Kidney tubule cell (primary cell): ENCODE measurements at regions not wholly inside any gene's neighbourhood (a gene's known extent, or its start where the extent isn't known, plus 50 kb on each side); places are given as distances from the start of the nearest gene placed in this dataset.
A peak's percentile ranks its signal among the peaks of the same experiment; 100 is the strongest.
"Not testable (repeated sequence)": the region's sequence is repeated elsewhere in the genome, so short reads cannot be mapped to it uniquely, and the experiment has no call there.

Experiments
- DNase-seq: peaks from one replicate; pipeline ENCODE4 v3.0.0-alpha.2; 2018; ENCODE audit warnings: low spot score

DNA sequence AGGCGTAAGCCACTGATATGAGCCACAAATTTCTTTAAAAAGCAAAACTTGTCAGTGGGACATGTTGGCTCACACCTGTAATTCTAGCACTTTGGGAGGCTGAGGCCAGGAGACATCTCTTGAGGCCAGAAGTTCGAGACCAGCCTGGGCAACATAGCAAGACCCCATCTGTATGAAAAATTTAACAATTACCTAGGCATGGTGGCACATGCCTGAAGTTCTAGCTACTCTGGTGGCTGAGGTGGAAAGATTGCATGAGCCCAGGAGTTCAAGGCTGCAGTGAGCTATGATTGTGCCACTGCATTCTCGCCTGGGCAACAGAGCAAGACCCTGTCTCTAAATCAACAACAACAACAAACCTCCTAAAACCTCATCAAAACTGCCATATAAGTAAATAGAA is 147.6 kb upstream of the BARHL2 start:
- no peak for DNase-seq

DNA sequence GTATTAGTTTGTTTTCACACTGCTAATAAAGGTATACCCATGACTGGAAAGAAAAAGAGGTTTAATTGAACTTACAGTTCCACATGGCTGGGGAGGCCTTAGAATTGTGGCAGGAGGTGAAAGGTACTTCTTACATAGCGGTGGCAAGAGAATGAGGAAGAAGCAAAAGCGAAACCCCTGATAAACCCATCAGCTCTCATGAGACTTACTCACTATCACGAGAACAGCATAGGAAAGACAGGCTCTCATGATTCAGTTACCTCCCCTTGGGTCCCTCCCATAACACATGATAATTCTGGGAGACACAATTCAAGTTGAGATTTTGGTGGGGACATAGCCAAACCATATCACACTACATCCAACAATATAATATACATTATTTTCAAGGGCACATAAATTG is 145.7 kb upstream of the BARHL2 start:
- no peak for DNase-seq

DNA sequence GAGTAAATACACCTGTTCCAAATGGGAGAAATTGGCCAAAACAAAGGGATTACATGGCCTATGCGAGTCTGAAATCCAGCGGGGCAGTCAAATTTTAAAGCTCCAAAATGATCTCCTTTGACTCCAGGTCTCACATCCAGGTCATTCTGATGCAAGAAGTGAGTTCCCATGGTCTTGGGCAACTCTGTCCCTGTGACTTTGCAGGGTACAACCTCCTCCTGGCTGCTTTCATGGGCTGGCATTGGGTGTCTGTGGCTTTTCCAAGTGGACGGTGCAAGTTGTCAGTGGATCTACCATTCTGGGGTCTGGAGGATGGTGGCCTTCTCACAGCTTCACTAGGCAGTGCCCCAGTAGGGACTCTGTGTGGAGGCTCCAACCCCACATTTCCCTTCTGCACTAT is 144.3 kb upstream of the BARHL2 start:
- DNase-seq = not testable (repeated sequence)

DNA sequence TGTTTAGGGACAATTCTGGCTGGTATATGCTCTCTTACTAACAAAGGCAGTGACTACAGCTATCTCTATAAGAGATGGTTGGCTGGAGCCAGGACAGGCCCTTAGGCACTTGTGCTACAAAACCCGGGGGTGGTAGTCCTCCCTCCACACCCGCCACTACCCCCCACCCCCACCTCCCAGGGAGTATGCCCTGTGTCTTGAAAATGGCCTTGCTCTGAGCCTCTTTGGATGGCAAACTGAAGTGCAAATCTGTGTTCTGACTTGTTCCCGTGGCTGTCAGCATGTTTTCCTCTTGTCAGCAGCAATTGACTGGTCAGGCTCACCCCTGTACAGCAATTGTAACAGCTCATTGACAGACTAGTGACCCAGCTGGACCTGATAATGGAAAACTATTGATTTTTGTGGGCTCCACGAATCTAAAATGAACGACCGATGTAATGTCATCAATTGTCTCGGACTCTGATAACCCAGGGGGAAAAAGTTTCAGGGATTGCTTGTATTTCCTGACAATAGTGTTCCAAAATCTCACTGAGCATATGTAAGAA is 139.4 kb upstream of the BARHL2 start:
- no peak for DNase-seq

DNA sequence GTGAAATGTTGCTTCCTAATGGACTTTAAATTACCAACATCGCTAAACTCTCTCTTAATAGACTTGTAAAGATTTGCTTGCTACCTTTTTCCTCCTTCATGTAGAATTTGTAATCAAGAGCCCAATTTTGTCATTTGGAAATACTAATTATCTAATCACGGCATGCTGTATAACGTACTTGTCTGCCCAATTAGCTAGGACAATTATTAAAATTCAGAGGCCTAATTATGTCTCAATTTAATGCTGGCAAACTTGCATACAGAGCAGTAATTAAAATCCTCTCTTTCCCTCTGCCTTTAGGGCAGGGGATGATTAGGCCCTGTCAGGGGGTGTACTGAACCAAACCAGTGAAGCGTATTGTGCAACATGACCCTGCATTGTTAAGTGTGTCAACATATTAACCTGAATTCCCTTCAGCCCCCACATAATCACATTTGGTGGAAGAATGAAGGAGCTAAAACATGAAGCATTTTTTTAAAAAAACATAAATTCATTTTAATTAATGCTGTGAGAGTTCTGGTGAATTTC is 137.4 kb upstream of the BARHL2 start:
- no peak for DNase-seq

DNA sequence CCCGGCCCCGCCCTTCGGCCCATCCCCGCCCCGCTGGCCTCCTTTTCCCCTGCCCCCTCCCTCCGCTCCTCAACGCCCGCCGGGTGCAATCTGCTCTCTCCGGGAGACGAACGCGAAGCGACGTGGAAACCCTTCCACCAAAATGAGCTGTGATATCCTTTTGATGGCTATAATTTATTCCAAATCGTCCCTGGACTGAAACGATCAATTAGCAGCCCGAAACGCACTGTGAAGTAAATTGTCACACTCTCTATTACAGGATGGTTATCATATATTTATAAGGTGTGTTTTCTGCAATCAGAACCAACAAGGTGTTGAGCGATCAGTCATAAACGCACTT is 134.6 kb upstream of the BARHL2 start:
- no peak for DNase-seq

DNA sequence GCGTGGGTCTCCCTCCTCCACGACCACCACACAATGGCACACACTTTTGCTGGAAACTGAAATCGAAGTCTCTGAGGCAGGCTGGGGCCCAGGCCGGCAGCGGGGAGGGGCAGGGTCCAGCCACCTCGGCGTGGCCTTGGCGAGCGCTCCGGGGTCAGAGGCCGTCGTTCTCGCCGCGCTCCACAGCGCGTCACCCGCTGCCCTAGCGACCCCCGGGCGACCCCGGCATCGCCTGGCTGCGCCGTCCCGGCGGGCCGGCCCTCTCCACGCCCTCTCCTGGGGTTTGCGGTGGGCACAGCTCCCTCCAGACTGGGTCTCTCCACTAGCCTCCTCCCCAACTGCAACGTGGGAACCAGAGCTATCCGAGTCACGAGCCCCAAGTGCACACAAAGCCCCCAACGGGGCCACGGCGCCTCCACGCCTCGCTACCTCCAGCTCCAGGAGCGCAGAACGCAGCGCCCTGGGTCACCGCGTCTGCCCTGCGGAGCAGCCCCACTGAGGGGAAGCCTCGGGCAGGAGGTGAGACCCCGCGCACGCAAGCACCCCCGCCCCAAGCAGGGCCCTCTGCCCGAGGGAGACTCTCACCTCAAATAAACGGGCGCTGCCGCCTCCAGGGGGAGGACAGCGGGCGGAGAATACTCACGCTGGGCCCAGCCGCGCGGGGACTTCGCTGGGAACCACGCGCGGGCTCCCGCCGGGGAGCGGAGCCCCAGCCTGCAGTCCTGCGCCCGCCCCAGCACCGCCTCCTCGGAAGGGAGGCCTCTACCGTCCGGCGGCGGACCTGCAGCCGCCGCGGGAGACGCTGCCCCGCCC is 134.0 kb upstream of the BARHL2 start:
- peak; percentile 75 for DNase-seq

DNA sequence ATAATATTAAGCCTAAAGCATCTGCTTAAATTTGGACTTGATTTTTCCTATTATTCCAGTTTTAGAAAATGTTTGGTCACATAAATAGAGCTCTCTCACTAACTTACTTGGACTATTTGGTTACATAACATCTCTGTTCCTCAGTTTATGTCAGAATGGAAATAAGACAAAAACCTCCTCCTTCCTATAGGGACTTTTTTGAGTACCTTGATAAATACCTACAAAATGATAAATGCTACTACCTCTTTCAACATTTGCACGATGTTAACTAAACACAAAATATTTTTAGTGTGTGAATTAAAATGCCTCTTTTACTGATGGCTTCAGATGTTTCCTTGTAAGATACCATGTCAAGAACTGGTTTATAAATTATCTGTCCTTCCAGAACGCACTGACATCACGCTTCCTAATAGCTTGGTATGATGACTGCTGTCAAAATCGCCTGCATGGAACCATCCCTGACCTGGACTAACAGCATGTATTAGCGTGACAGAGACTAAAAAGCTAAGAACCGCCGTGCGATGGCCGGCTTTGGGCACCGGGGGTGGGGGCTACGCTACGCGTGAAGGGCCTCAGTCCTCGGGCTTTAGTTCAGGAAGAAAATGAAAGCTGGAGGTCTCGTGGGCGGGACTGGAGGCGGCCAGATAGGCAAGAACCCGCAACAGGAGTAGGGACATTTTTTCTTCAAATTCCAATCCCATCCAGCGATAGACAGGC is 133.2 kb upstream of the BARHL2 start:
- no peak for DNase-seq

DNA sequence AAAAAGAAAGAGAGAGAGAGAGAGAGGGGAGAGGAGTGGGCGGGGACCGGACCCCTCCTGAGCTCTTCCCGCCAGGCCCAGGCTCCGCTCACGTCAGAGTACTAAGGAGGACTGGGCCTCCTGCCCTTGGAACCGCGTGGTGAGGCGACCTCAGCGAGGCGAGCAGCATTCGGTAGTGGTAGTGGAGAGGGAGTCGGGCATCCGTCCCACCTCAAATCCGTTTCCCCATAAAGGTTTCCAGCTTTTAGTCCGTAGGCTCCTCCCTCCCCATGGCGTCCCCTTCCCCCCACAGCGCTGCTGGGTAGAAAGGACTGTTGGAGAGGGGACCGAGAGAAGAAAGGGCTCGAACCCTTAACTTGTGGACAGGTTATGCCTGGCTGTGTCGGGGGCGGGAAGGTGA is 124.4 kb upstream of the BARHL2 start:
- no peak for DNase-seq

DNA sequence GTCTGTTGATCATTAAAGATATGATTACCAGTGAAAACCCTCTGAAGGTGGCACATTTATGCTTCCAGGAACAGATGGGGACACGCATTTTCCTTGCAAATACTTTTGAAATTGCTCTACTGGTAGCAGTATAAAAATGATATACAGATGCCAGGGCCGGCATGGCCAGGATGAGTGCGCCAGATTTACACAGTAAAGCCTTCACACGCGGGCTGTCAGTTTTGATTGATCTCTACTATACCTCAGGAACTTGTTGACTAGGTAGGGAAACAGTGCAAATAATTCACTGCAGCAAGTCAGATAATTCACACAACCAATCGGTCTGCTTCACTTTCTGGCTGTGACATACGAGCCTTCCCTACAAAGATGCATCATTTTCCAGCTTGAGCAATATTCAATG is 123.2 kb upstream of the BARHL2 start:
- no peak for DNase-seq

DNA sequence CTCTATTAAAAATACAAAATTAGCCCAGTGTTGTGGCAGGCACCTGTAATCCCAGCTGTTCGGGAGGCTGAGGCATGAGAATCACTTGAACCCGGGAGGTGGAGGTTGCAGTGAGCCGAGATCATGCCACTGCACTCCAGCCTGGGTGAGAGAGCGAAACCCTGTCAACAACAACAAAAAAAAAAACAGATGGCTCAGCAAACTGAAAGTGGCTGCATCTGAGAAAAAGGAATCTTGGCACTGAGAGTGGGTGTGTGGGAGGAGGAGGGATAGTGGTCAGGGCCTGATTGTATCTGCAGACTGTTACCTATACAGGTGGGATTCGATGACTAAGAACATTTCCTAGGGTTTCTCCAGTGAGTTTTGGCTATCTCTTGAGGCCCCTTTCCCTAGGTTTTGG is 122.2 kb upstream of the BARHL2 start:
- no peak for DNase-seq

DNA sequence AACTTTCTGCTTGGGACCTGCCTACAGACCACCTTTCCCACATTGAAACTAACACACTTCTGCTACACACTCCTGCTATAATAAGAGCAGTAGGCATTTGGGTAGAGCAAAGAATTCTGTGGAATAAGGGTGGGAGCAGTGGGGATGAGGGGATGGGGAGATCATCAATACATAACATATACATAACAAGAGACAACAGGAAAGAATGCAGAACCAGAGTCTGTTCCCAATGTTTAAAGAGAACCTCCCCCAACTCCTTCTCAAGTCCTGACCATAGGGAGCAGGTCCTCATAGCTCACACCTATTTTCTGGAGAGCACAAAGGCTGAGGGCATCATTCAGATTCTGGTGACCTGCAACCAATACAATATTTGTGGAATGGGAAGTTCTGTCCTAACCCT is 121.6 kb upstream of the BARHL2 start:
- DNase-seq = no peak

DNA sequence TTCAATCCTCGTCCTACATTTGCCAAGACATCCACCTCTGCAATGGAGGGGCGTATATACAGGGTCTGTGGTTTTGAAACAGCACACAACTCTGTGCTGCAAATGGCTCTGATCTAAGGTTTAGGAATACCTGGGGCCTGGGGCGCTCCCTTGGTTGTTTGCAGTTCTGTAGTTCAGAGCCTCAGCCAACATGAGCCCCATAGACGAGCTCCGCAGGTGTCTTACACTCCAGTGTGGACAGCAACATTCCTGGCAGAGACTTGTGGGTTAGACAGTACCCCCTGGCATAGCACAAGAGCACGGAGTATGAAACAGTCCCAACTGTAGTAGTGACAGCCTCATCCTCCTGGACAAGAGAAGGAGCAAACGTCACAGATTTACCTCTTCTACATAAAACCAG is 120.3 kb upstream of the BARHL2 start:
- DNase-seq = no peak

DNA sequence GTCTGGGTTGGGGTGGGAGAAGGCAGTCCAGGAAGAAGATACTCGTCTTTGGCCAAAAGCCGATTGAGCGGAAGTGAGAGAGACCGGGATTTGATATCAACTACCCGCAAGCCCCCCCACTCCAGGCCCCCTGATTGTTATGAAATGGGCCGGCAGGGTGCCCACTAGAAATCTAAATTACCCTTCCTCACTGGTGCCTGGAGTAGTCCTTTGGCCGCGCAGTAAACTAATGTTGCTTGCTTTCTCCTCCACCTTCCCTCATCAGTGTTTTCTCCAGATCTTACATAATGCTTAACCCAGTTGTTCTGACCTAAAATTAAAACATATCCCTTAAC is 119.2 kb upstream of the BARHL2 start:
- DNase-seq = no peak

DNA sequence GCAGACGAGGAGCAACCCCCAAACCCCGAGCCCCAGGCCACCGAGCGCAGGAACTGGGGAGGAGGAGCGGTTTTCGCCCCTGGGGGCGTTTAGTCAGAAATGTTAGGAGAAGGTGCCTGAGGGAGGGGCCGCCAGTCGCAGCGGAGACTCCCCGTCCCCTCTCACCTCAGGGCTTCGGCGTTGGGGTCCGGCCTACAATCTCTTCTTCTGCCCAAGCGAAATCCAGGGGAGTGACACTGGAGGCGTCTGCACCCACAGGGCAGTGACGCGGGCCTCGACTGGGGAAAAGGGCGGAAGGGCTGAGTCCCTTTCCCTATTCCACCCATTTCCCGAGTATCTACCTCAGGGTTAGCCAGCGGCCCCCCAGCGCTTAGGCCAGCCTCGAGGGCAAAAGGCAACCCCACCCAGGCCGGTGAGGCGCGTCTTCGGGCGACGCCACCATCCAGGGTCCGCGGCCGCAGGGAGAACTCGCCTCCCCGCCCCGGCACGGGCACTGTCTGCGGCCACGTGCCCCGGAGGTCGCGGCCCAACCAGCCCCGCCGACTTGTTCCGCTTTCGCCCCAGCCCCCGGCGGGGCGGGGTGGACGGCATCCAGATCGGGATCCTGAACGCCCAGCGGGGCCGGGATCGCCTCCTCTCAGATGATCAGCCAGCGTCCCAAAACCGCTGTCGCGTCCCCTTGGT is 118.7 kb upstream of the BARHL2 start:
- no peak for DNase-seq

DNA sequence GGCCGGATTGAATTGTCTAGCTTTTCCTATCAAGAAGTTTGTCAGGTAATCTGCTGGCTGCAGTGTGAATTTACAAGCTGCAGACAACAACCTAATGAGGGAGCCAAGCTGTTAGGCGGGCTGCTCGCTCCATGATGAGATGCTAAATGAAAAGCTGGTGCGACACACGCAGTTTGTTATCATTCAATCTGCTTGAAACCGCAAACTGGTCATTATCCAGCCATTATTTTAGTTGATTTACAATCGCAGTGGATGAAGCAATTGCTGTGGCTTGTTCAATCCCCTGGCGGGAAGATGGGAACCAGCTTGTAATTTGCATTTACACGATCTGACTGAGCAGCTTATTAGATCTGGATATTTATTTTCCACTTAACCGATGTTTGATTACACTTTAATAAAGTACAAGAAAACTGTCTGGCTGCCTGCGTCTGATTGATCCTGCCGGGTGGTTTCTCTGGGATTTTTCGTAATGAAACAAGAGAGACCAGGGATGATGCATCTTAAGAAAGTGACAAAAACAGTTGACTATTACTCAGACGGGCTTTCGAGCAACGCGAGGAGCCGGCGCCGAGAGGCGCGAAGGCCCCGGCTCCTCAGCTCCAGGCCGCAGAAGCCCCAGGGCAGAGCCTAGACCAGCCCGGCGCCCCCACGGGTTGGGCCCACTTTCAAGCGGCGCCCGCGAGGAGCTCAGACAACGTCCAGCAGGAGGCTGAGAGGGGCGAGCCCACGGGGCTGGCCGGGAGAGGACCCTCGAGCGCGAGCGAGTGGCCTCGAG is 118.0 kb upstream of the BARHL2 start:
- DNase-seq = no peak

DNA sequence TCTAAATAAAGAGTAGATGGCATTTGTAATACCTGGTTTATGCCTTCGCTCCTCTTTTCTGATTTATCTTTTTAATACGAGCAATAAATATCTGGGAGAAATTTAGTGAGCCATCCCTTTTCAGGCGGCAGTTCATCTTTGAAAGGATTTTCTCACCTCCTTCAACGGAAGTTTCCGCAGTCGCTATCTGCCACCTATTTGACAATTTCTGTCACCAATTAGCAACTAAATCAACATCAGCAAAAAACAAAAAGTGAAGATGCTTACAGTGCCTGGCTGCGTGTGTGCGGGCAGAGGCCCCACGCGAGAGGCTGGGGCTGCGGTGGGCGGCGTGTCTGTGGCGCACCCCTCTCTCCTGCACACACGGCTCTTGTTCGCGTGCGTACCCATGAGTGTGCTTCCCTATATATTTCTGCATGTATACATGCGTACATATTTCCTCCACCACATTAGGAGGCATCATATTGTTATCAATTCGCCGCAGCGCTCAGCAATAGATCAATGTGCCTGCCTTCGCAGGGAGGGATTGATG is 117.3 kb upstream of the BARHL2 start:
- no peak for DNase-seq

DNA sequence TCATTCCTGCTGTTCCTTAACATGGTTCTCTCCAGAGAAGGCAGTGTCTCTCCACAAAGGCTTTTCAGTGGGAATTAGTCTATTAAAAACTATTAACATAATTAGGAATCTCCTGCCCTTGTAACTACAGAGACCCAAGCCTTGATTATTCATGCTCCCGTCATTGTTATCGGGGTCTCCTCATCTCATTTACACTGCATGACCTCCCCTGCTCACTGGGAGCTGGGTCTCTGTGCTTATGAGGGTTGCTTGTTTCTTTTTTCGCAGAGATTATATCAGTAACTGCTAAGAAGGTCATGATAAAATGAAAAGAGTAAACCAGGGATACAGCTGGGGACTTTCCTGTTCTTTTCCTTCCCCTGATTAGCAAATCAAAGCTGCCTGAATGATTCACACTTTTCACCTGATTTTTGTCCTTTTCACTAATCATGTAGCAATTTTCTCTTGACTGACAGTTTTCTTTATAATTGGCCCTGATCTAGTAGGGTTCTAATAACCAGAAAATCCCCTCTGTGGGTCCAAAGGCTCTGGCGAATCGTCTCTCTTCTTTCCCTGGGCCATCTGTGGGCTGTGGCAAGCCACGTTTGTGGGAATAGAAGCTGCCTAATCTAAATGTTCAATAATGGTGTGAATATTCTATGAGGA is 116.5 kb upstream of the BARHL2 start:
- no peak for DNase-seq

DNA sequence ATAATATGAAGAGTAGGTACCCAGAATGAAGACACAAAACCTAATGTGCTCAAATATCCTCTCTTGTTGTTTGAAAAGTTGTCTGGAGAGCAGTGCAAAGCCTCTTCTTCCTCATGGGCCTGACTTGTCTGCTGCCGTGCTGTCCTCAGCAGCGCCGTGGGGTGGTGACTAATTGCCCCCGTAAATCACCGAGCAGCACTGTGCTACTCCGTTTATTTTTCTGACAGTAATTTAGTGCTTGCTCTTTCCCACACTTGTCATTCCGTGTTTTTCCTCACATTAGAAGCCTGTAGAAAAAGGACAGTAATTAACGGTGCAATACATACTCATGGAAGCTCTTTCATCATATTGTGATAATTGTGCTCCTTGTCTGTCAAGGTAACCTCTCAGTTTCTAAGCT is 114.8 kb upstream of the BARHL2 start:
- peak; percentile 20 for DNase-seq

DNA sequence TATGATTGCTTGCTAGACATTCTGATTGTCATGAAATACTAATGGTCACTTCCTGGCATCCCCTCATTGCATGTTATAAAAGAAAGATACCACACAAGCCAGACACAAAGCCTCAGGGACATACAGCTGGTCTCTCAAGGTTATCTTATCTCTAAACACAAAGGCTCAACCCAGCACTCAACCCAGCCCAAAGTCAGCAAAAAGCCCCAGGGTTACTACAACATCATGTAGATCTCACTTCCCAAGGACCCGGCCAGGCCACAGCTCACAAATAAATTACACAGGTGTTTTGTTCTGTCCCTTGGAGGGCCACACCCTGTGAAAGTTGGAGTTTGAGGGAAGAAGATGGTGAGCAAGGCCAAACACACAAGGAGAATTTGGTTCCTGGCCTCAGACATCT is 109.7 kb upstream of the BARHL2 start:
- DNase-seq = no peak

DNA sequence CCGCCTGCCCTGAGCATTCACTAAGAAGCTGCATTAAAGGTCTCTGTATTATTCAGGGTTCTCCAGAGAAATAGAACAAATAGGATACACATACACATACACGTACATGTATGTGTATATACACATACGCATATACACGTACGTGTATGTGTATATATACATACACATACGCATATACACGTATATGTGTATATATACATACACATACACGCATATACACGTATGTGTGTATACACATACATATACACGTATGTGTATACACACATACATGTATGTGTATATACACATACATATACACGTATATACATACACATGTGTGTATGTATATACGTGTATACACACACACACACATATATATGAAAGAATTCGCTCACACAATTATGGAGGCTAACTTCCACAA is 108.9 kb upstream of the BARHL2 start:
- DNase-seq = no peak
